Vagina (tissue), 2 donors: ENCODE measurements at regions not wholly inside any gene's neighbourhood (a gene's known extent, or its start where the extent isn't known, plus 50 kb on each side); places are given as distances from the start of the nearest gene placed in this dataset.

Experiments
- DNase-seq, 2 donors: peaks; one replicate each; pipeline ENCODE4 v3.0.0-alpha.2; 2017; ENCODE audit errors: extremely low spot score in 2 of 2
- H3K27ac ChIP-seq: fragments of 200-600 bp; sonication (generic); one replicate; pipeline ENCODE4 v1.5.1; 2019
- H3K27me3 ChIP-seq: fragments of 200-600 bp; sonication (generic); one replicate; pipeline ENCODE4 v1.5.1; 2019
- H3K36me3 ChIP-seq, 2 donors: fragments of 200-600 bp; sonication (generic); one replicate each; pipeline ENCODE4 v1.5.1; 2017 to 2019
- H3K4me1 ChIP-seq: fragments of 200-600 bp; sonication (generic); one replicate; pipeline ENCODE4 v1.5.1; 2019
- H3K4me3 ChIP-seq, 2 donors: fragments of 200-600 bp; sonication (generic); 1 replicate in 1 of 2; 2 replicates in 1 of 2; pipeline ENCODE4 v1.5.1; 2016 to 2019
- H3K9me3 ChIP-seq: fragments of 200-600 bp; sonication (generic); one replicate; pipeline ENCODE4 v1.5.1; 2019
- POLR2A ChIP-seq, 2 donors: fragments of 450-650 bp; IDR thresholded peaks; one replicate each; pipeline ENCODE4 v1.6.1; 2017; ENCODE audit warnings: antibody characterized with exemption in 2 of 2, mild to moderate bottlenecking in 2 of 2, moderate library complexity in 2 of 2
- POLR2AphosphoS5 ChIP-seq, 2 donors: sonication (generic); formaldehyde crosslinking; IDR thresholded peaks; one replicate each; pipeline ENCODE4 v1.9.0; 2017; ENCODE audit warnings: antibody characterized with exemption in 2 of 2, mild to moderate bottlenecking in 2 of 2, low read depth in 1 of 2; ENCODE audit not compliant: insufficient read depth in 1 of 2
- intact Hi-C: fragments of 100-400 bp; cut with DNase I; formaldehyde crosslinking; loops from one replicate; pipeline ENCODE4 v1.15.1; 2023
- TF ChIP-seq, protein P1 (sequence below), 3 experiments: fragments of 450-650 bp in 2 of 3; fragments of 200-600 bp in 1 of 3; sonication (generic) in 1 of 3; IDR thresholded peaks; one replicate each; pipeline ENCODE4 v1.5.1; 2017 to 2019; ENCODE audit warnings: antibody characterized with exemption in 3 of 3, mild to moderate bottlenecking in 2 of 3, moderate library complexity in 2 of 3

DNA sequence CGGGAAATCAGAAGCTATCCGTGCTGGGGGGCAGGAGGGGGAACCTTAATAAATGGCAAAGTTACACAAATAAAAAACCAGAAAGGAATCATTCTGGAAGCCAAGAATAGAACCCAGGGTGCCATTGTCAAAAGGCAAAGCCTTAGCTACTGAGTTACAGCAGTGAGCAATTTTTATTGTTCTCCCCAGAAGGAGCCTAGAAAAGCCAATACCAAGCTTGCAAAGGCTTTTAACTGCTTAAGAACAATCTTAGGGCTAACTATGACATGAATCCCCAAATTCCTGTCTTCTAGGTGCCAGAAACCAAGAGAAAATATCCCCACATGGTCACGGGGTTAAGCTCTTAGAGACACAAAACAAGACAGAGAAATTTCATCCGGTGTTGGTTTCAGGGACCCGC lies 482.7 kb downstream of the CCSER2 start:
- H3K36me3 ChIP-seq, result no peaks in the 10 kb centered on the region
- no peak overlapping the region for H3K27ac ChIP-seq
- DNase-seq, result no peak
- H3K9me3 ChIP-seq, result no peaks in the 10 kb centered on the region
- H3K4me3 ChIP-seq, result no peak overlapping the region
- H3K27me3 ChIP-seq, result no peaks in the 10 kb centered on the region
- TF ChIP-seq POLR2AphosphoS5 (IDR thresholded peaks at IDR 0.05; ENCODE audit: insufficient read depth in 1 of 2, low read depth in 1 of 2) (no peak), POLR2A (IDR thresholded peaks at IDR 0.05) (no peak)
- TF ChIP-seq, protein P1, sequence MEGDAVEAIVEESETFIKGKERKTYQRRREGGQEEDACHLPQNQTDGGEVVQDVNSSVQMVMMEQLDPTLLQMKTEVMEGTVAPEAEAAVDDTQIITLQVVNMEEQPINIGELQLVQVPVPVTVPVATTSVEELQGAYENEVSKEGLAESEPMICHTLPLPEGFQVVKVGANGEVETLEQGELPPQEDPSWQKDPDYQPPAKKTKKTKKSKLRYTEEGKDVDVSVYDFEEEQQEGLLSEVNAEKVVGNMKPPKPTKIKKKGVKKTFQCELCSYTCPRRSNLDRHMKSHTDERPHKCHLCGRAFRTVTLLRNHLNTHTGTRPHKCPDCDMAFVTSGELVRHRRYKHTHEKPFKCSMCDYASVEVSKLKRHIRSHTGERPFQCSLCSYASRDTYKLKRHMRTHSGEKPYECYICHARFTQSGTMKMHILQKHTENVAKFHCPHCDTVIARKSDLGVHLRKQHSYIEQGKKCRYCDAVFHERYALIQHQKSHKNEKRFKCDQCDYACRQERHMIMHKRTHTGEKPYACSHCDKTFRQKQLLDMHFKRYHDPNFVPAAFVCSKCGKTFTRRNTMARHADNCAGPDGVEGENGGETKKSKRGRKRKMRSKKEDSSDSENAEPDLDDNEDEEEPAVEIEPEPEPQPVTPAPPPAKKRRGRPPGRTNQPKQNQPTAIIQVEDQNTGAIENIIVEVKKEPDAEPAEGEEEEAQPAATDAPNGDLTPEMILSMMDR (IDR thresholded peaks at IDR 0.05), result no peak
- intact Hi-C loops, result no loop called here
- H3K4me1 ChIP-seq, result no peaks in the 10 kb centered on the region

DNA sequence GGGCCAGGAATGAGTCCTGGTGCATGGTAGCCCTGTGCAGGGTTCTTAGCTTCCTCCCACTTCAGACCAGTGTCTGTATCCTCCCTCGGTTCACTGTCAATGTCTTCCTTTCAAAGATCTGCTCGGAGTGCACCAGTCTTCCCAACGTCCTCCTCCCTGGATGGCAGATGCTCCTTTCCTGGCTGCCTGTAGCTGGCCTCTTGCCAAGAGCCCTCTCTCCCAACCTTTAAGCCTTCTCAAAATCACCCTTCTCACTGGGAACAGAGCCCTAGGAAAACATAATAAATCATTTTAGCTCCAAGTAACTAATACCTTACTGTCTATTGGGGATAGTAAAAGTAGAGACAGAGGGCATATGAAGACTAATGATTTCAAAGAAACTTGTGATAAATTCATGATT lies 490.6 kb downstream of the CCSER2 start:
- Histone ChIP-seq H3K9me3 (no peaks in the 10 kb centered on the region), H3K27me3 (no peaks in the 10 kb centered on the region), H3K27ac (no peak overlapping the region), H3K4me1 (no peaks in the 10 kb centered on the region), H3K36me3 (no peaks in the 10 kb centered on the region), H3K4me3 (no peak overlapping the region)
- TF ChIP-seq POLR2A (IDR thresholded peaks at IDR 0.05) (no peak), POLR2AphosphoS5 (IDR thresholded peaks at IDR 0.05; ENCODE audit: insufficient read depth in 1 of 2, low read depth in 1 of 2) (no peak)
- TF ChIP-seq, protein P1 (IDR thresholded peaks at IDR 0.05), result no peak
- no peak for DNase-seq
- intact Hi-C loops, result no loop called here

DNA sequence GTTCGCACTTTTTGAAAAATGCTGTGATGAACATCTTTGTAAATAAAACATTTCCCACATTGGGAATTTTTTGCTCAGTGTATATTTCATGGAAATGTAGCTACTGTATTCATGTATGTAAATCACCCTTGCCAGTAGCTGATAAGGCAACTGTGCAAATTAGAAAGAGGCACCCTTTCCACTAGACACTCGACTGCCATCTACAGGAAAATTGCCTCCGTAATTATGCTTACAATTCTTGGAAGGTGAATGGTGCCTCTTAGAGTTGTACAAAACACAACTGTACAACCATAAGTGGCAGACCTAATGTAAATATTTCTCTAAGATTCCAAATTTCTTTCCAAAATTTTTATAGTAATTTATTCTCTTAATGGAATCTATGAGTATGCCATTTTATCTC lies 491.7 kb downstream of the CCSER2 start:
- DNase-seq, result no peak
- Histone ChIP-seq H3K27ac (no peak overlapping the region), H3K36me3 (no peaks in the 10 kb centered on the region), H3K27me3 (no peaks in the 10 kb centered on the region), H3K9me3 (no peaks in the 10 kb centered on the region), H3K4me1 (no peaks in the 10 kb centered on the region), H3K4me3 (no peak overlapping the region)
- intact Hi-C loops, result no loop called here
- TF ChIP-seq, protein P1 (IDR thresholded peaks at IDR 0.05), result no peak
- TF ChIP-seq POLR2AphosphoS5 (IDR thresholded peaks at IDR 0.05; ENCODE audit: insufficient read depth in 1 of 2, low read depth in 1 of 2), result no peak
- TF ChIP-seq POLR2A (IDR thresholded peaks at IDR 0.05), result no peak

DNA sequence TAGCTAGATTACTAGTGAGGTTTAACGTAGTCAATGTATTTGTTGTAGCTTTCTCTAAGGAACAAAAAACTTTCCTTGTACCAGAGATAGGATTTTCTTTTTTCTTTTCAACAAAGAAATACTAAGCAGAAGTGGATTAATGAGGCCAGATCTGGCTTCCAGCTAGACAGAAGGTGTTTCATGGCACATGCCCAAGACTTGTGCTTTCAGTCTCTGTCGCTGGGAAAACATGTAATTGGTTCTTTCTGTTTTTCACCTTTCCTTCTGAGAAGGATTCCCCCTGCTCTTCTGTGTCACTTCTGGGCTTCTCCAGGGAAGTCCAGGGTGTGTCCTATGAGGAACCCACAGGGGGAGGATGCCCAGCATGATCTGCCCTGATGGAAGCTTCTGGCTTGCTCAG lies 492.2 kb downstream of the CCSER2 start:
- Histone ChIP-seq H3K4me1 (no peaks in the 10 kb centered on the region), H3K27ac (no peak overlapping the region), H3K9me3 (no peaks in the 10 kb centered on the region), H3K36me3 (no peaks in the 10 kb centered on the region), H3K4me3 (no peak overlapping the region), H3K27me3 (no peaks in the 10 kb centered on the region)
- TF ChIP-seq POLR2A (IDR thresholded peaks at IDR 0.05) (no peak), POLR2AphosphoS5 (IDR thresholded peaks at IDR 0.05; ENCODE audit: insufficient read depth in 1 of 2, low read depth in 1 of 2) (no peak)
- TF ChIP-seq, protein P1 (IDR thresholded peaks at IDR 0.05), result no peak
- intact Hi-C loops, result no loop called here
- no peak for DNase-seq

DNA sequence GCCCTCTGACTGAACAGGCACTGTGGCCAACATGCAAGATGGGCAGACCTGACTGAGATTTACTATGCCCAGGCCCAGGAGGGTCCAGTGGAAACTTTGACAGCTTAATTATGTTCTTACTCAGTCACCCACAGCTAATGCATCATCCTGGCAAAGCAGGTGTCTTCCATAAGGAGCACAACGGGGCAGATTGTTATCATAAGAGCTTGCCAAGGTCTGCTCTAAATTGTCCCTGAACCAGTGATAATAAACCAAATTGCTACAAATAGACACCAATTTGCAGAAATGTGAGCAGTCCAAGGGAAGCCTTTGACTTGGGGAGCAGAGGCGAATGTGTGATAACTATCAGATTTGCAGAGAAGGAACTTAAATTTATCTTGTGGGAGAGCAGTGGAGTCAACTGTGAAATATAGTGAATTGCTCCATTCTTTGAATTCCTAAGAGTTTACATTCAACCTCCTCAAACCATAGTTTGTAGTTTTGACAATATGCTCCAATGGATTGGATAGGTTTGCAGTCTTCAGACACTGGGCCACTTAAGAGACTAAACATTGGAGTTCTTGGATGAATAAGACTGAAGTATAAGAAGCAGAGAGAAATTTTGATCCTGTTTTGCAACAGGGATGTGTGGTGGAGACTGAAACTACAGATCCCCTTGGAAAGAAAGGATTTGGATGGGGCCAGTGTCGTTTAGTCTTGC lies 494.7 kb downstream of the CCSER2 start:
- no peaks in the 10 kb centered on the region for H3K4me1 ChIP-seq
- TF ChIP-seq POLR2A (IDR thresholded peaks at IDR 0.05) (no peak), POLR2AphosphoS5 (IDR thresholded peaks at IDR 0.05; ENCODE audit: insufficient read depth in 1 of 2, low read depth in 1 of 2) (no peak)
- TF ChIP-seq, protein P1 (IDR thresholded peaks at IDR 0.05), result no peak
- intact Hi-C loops, result no loop called here
- H3K27ac ChIP-seq, result no peak overlapping the region
- no peaks in the 10 kb centered on the region for H3K27me3 ChIP-seq
- DNase-seq, result no peak
- no peaks in the 10 kb centered on the region for H3K9me3 ChIP-seq
- no peaks in the 10 kb centered on the region for H3K36me3 ChIP-seq
- H3K4me3 ChIP-seq, result no peak overlapping the region
